ENCODE measurements at regions not wholly inside any gene's neighbourhood (a gene's known extent, or its start where the extent isn't known, plus 50 kb on each side); places are given as distances from the start of the nearest gene placed in this dataset.

DNA sequence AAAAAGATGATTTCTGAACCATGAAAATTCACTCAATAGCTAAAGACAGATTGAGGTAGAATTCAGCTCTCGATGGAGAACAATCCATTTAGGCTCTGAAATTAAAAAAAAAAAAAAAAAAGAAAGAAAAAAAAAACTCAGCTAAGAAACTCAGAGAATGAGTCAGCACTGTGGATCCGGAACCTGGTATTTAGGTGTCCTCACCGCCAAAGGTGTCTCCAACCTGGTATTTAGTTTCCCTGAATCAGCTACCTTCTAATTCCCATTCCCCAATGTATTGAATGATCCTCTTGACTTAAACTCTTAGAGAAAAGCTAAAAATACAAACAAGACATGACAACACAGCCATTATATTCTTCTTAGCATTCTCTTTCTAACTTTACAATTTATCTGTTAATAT lies 150.3 kb upstream of the RASGEF1B start:
- Histone ChIP-seq H3K4me3 (no peak overlapping the region), H3K27me3 (no peaks in the 10 kb centered on the region), H3K4me1 (no peaks in the 10 kb centered on the region), H3K27ac (no peak overlapping the region), H3K9me3 (no peaks in the 10 kb centered on the region), H3K36me3 (no peaks in the 10 kb centered on the region)
- ATAC-seq, result no peak
- TF ChIP-seq, protein P1, sequence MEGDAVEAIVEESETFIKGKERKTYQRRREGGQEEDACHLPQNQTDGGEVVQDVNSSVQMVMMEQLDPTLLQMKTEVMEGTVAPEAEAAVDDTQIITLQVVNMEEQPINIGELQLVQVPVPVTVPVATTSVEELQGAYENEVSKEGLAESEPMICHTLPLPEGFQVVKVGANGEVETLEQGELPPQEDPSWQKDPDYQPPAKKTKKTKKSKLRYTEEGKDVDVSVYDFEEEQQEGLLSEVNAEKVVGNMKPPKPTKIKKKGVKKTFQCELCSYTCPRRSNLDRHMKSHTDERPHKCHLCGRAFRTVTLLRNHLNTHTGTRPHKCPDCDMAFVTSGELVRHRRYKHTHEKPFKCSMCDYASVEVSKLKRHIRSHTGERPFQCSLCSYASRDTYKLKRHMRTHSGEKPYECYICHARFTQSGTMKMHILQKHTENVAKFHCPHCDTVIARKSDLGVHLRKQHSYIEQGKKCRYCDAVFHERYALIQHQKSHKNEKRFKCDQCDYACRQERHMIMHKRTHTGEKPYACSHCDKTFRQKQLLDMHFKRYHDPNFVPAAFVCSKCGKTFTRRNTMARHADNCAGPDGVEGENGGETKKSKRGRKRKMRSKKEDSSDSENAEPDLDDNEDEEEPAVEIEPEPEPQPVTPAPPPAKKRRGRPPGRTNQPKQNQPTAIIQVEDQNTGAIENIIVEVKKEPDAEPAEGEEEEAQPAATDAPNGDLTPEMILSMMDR (IDR thresholded peaks at IDR 0.05), result no peak
- DNase-seq, result no peak
- 63 to 67% methylated on average over 3 of the region's 3 CpGs for WGBS, 2 donors
- intact Hi-C loops (cut with DNase I), result no loop called here

DNA sequence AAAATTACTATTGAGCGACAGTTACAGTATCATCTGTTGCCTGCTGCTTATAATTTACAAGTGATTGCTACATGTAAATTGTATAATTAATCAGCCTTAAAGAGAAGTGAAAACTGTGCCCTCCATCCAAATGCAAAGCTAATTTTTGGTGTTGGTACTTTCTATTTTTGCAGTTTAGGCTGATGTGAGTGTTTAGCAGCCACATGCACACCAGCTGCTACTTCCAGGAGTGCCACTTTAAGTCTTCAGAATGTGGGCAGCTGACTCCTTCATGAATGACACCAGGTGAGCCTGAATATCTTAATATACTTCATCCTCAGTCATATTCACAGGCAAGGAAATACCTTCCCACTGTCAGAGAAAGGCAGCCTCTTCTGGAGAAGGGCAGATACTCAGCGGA lies 149.8 kb upstream of the RASGEF1B start:
- Histone ChIP-seq H3K4me3 (no peak overlapping the region), H3K4me1 (no peaks in the 10 kb centered on the region), H3K27me3 (no peaks in the 10 kb centered on the region), H3K36me3 (no peaks in the 10 kb centered on the region), H3K9me3 (no peaks in the 10 kb centered on the region), H3K27ac (no peak overlapping the region)
- TF ChIP-seq, protein P1 (IDR thresholded peaks at IDR 0.05), result no peak
- no peak for DNase-seq
- intact Hi-C loops (cut with DNase I), result no loop called here
- 50% methylated on average over 2 of the region's 2 CpGs for WGBS, 2 donors
- no peak for ATAC-seq

DNA sequence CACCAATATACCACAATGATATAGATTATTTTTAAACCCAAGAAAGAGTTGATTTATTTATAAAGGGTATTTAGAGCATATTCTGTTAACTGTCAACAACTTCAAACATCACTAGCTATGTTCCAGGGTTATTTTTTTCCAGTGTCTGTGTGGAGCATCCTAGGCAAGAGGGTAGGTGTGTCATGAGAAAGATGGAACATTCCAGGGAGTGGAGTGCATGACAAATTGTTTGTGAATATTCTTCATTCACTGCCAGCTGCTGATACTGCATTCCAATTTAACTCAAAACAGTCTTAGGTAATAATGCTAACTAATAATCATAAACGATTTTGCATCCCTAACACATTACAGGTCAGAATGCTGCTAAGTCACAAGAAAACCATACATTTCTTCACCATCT lies 148.7 kb upstream of the RASGEF1B start:
- Histone ChIP-seq H3K4me1 (no peaks in the 10 kb centered on the region), H3K27ac (no peak overlapping the region), H3K27me3 (no peaks in the 10 kb centered on the region), H3K4me3 (no peak overlapping the region), H3K36me3 (no peaks in the 10 kb centered on the region), H3K9me3 (no peaks in the 10 kb centered on the region)
- TF ChIP-seq, protein P1 (IDR thresholded peaks at IDR 0.05), result no peak
- no peak for DNase-seq
- intact Hi-C loops (cut with DNase I), result no loop called here
- ATAC-seq, result no peak
- 76 to 89% methylated on average over 1 of the region's 1 CpG for WGBS, 2 donors

DNA sequence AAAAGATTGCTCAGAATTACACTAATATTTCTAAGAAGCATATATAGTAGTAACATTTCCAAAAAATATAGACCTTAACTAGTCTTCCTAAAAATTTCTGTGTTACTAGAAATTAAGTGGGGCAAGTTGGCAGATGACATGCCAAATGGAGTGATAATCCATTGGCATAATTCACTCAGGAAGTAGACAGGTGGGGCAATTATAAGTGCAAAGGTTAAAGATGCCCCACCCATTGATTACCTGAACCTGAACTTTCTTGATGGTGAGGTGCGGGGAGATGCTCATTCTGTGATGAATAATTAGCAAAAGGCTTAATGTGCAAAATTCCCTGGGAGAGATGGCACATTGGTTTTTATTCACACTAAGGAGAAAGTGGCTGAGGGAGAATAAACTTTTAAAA lies 145.8 kb upstream of the RASGEF1B start:
- Histone ChIP-seq H3K4me1 (no peaks in the 10 kb centered on the region), H3K27ac (no peak overlapping the region), H3K36me3 (no peaks in the 10 kb centered on the region), H3K4me3 (no peak overlapping the region), H3K9me3 (no peaks in the 10 kb centered on the region), H3K27me3 (no peaks in the 10 kb centered on the region)
- DNase-seq (no peak), ATAC-seq (no peak)
- WGBS, 2 donors, result 93 to 94% methylated on average over 1 of the region's 1 CpG
- TF ChIP-seq, protein P1 (IDR thresholded peaks at IDR 0.05), result no peak
- intact Hi-C loops (cut with DNase I), result no loop called here

DNA sequence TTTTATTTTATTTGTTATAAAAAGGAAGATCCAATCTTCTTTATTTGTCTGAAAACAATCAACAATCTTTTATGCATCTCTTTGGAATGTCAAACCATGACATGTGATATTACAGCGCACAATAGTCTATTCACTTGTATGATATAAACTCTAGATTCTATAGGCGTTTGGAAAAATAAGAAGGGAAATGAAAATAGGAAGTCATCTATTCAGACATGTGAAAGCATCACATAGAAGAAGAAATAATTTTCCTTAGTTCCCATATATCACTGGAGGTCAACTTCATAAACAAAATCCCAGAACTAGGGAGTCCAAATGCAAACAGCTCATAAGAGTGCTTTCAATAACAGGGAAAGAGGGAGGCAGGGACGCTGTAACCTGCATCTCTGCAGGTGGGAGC lies 139.5 kb upstream of the RASGEF1B start:
- peaks cover 0 to 5% (median 0%) of the 10 kb centered on the region in 11 donors for H3K9me3 ChIP-seq
- TF ChIP-seq, protein P1 (IDR thresholded peaks at IDR 0.05), result no peak
- DNase-seq (no peak), ATAC-seq (no peak)
- 83 to 88% methylated on average over 3 of the region's 3 CpGs for WGBS, 2 donors
- H3K4me3 ChIP-seq, result no peak overlapping the region
- peaks cover 0 to 12% (median 0%) of the 10 kb centered on the region in 9 donors for H3K4me1 ChIP-seq
- intact Hi-C loops (cut with DNase I), result no loop called here
- H3K36me3 ChIP-seq, result no peaks in the 10 kb centered on the region
- no peak overlapping the region for H3K27ac ChIP-seq
- H3K27me3 ChIP-seq, result no peaks in the 10 kb centered on the region

All from heart right ventricle (tissue), 16 donors.